Gastroesophageal sphincter (tissue), 4 donors: ENCODE measurements at regions not wholly inside any gene's neighbourhood (a gene's known extent, or its start where the extent isn't known, plus 50 kb on each side); places are given as distances from the start of the nearest gene placed in this dataset.

ENCODE experiments used
- ATAC-seq: fragments of 150-250 bp; one replicate; pipeline ENCODE4 v1.9.1; 2016; ENCODE audit warnings: mild to moderate bottlenecking, moderate library complexity
- H3K27ac ChIP-seq, 4 donors: fragments of 200-600 bp; sonication (generic) in 3 of 4; 1 replicate in 3 of 4; 2 replicates in 1 of 4; pipeline ENCODE4 v1.5.1; 2016 to 2019
- H3K27me3 ChIP-seq: fragments of 200-600 bp; sonication (generic); one replicate; pipeline ENCODE4 v1.5.1; 2019
- H3K36me3 ChIP-seq, 2 donors: fragments of 200-600 bp; sonication (generic); one replicate each; pipeline ENCODE4 v1.5.1; 2019; ENCODE audit warnings: control low read depth in 1 of 2
- H3K4me1 ChIP-seq, 3 donors: fragments of 200-600 bp; sonication (generic); 1 replicate in 2 of 3; 2 replicates in 1 of 3; pipeline ENCODE4 v1.5.1; 2016 to 2019; ENCODE audit warnings: control low read depth in 2 of 3
- H3K4me3 ChIP-seq, 2 donors: fragments of 200-600 bp; sonication (generic); one replicate each; pipeline ENCODE4 v1.5.1; 2019; ENCODE audit warnings: mild to moderate bottlenecking in 1 of 2, moderate library complexity in 1 of 2
- H3K9me3 ChIP-seq, 3 donors: fragments of 200-600 bp; sonication (generic); one replicate each; pipeline ENCODE4 v1.5.1; 2017 to 2019; ENCODE audit warnings: control low read depth in 2 of 3
- EP300 ChIP-seq: sonication (generic); formaldehyde crosslinking; IDR thresholded peaks from one replicate; pipeline ENCODE4 v1.6.1; 2017; ENCODE audit warnings: antibody characterized with exemption, mild to moderate bottlenecking
- POLR2A ChIP-seq, 2 donors: fragments of 450-650 bp; IDR thresholded peaks; one replicate each; pipeline ENCODE4 v1.6.1; 2017; ENCODE audit warnings: antibody characterized with exemption in 2 of 2, mild to moderate bottlenecking in 2 of 2, moderate library complexity in 1 of 2
- POLR2AphosphoS5 ChIP-seq: sonication (generic); formaldehyde crosslinking; IDR thresholded peaks from one replicate; pipeline ENCODE4 v1.6.1; 2017; ENCODE audit warnings: antibody characterized with exemption
- WGBS, 2 donors: methylation state at CpG; one replicate each; pipeline ENCODE4 v1.1.5; 2018; ENCODE audit warnings: low coverage in 1 of 2; 5-methylcytosine and 5-hydroxymethylcytosine counted together
- TF ChIP-seq, protein P1 (sequence below), 4 experiments: fragments of 200-600 bp in 2 of 4; fragments of 450-650 bp in 2 of 4; sonication (generic) in 1 of 4; IDR thresholded peaks; one replicate each; pipeline ENCODE4 v1.5.1; 2017 to 2019; ENCODE audit warnings: antibody characterized with exemption in 4 of 4, mild to moderate bottlenecking in 2 of 4, moderate library complexity in 2 of 4

GRCh38 chr9:31232485-31232884, 1152.0 kb upstream of the ACO1 start:
- Histone ChIP-seq H3K4me1 (no peaks in the 10 kb centered on the region), H3K9me3 (peaks cover 0 to 8% (median 0%) of the 10 kb centered on the region in 3 donors), H3K27me3 (no peaks in the 10 kb centered on the region), H3K36me3 (no peaks in the 10 kb centered on the region), H3K4me3 (no peak overlapping the region), H3K27ac (no peak overlapping the region)
- no peak for TF ChIP-seq POLR2AphosphoS5
- no peak for TF ChIP-seq POLR2A (IDR thresholded peaks at IDR 0.05)
- no peak for TF ChIP-seq EP300
- TF ChIP-seq, protein P1, sequence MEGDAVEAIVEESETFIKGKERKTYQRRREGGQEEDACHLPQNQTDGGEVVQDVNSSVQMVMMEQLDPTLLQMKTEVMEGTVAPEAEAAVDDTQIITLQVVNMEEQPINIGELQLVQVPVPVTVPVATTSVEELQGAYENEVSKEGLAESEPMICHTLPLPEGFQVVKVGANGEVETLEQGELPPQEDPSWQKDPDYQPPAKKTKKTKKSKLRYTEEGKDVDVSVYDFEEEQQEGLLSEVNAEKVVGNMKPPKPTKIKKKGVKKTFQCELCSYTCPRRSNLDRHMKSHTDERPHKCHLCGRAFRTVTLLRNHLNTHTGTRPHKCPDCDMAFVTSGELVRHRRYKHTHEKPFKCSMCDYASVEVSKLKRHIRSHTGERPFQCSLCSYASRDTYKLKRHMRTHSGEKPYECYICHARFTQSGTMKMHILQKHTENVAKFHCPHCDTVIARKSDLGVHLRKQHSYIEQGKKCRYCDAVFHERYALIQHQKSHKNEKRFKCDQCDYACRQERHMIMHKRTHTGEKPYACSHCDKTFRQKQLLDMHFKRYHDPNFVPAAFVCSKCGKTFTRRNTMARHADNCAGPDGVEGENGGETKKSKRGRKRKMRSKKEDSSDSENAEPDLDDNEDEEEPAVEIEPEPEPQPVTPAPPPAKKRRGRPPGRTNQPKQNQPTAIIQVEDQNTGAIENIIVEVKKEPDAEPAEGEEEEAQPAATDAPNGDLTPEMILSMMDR (IDR thresholded peaks at IDR 0.05): no peak
- WGBS, 2 donors: 62 to 69% methylated on average over 3 of the region's 3 CpGs
- ATAC-seq: no peak

DNA sequence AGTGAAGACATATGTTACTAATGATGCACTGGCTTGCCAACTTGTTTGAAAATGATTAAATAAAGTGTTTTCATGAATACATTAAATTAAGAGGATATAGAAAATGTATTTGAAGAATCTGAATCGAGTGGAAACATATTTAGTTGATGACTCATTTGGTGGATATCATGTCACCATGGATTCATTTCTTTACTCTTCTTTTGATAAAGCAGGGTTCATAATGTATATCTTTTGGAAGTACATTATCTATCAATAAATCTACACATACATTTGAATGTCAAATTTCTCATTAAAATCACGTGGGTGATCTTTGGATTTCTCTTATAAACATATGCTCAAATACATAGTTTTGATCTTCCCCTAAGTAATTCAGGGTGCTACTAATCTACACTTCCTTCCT, 1148.1 kb upstream of the ACO1 start:
- Histone ChIP-seq H3K4me1 (no peaks in the 10 kb centered on the region), H3K36me3 (no peaks in the 10 kb centered on the region), H3K27ac (no peak overlapping the region), H3K9me3 (no peaks in the 10 kb centered on the region), H3K27me3 (no peaks in the 10 kb centered on the region), H3K4me3 (no peak overlapping the region)
- no peak for TF ChIP-seq EP300
- TF ChIP-seq, protein P1 (IDR thresholded peaks at IDR 0.05): no peak
- TF ChIP-seq POLR2A (IDR thresholded peaks at IDR 0.05): no peak
- no peak for TF ChIP-seq POLR2AphosphoS5
- ATAC-seq: no peak
- 17 to 40% methylated on average over 2 of the region's 2 CpGs for WGBS, 2 donors

GRCh38 chr9:31243386-31243785, 1141.1 kb upstream of the ACO1 start:
- Histone ChIP-seq H3K27ac (no peak overlapping the region), H3K9me3 (no peaks in the 10 kb centered on the region), H3K36me3 (no peaks in the 10 kb centered on the region), H3K4me1 (no peaks in the 10 kb centered on the region), H3K27me3 (no peaks in the 10 kb centered on the region), H3K4me3 (no peak overlapping the region)
- TF ChIP-seq POLR2A (IDR thresholded peaks at IDR 0.05): no peak
- TF ChIP-seq EP300: no peak
- TF ChIP-seq, protein P1 (IDR thresholded peaks at IDR 0.05): no peak
- no peak for TF ChIP-seq POLR2AphosphoS5
- WGBS, 2 donors: 43 to 73% methylated on average over 1 of the region's 1 CpG
- ATAC-seq: no peak

DNA sequence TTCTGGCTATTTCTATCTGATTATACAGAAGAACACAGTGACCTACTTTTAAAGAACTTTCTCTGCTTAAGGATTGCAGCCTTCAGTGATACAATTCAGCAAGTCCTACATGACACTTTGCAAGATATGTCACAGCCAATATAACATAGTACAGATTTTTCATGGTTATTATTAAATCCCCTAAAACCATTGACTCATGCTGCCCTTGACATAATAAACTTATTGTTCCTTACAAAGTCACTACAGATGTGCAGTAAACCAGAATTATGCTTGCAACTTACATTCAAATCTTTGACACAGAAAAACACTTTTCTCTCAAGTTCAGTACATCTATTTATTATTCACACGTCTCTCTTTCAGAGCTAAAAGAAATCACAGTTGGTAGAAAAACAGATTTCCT, 1136.3 kb upstream of the ACO1 start:
- ATAC-seq: no peak
- Histone ChIP-seq H3K4me1 (no peaks in the 10 kb centered on the region), H3K36me3 (no peaks in the 10 kb centered on the region), H3K9me3 (no peaks in the 10 kb centered on the region), H3K27ac (no peak overlapping the region), H3K27me3 (no peaks in the 10 kb centered on the region), H3K4me3 (no peak overlapping the region)
- TF ChIP-seq, protein P1 (IDR thresholded peaks at IDR 0.05): no peak
- TF ChIP-seq EP300 (no peak), POLR2AphosphoS5 (no peak), POLR2A (IDR thresholded peaks at IDR 0.05) (no peak)
- WGBS, 2 donors: 35 to 60% methylated on average over 1 of the region's 1 CpG

DNA sequence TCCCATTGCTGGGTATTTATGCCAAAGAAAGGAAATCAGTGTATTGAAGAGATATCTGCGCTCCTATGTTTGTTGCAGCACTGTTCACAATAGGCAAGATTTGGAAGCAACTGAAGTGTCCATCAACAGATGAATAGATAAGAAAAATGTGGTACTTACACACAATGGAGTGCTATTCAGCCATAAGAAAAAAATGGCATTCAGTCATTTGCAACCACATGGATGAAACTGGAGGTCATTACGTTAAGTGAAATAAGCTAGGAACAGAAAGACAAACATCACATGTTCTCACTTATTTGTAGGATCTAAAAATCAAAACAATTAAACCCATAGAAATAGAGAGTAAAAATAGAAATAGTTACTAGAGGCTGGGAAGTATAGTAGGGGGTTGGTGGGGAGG, 1133.1 kb upstream of the ACO1 start:
- Histone ChIP-seq H3K4me1 (no peaks in the 10 kb centered on the region), H3K4me3 (no peak overlapping the region), H3K27ac (no peak overlapping the region), H3K9me3 (no peaks in the 10 kb centered on the region), H3K27me3 (no peaks in the 10 kb centered on the region), H3K36me3 (no peaks in the 10 kb centered on the region)
- ATAC-seq: no peak
- no peak for TF ChIP-seq POLR2A (IDR thresholded peaks at IDR 0.05)
- no peak for TF ChIP-seq POLR2AphosphoS5
- TF ChIP-seq, protein P1 (IDR thresholded peaks at IDR 0.05): no peak
- TF ChIP-seq EP300: no peak
- whole genome bisulfite sequencing, 2 donors: 85 to 96% methylated on average over 2 of the region's 2 CpGs
